IMR-90 (cell line): ENCODE measurements at regions not wholly inside any gene's neighbourhood (a gene's known extent, or its start where the extent isn't known, plus 50 kb on each side); places are given as distances from the start of the nearest gene placed in this dataset.

ENCODE experiments used
- ATAC-seq: fragments of 200-7000 bp; cut with Tn5 transposase; 2 replicates; pipeline ENCODE4 v1.9.1; 2020; ENCODE audit warnings: low read depth, mild to moderate bottlenecking, moderate library complexity
- BruUV-seq: library from RNA; stranded (reverse); fragments of 400-500 nt; replicated peaks from 2 replicates; lab custom pipeline; 2021; lab: Mats Ljungman, UMichigan
- CTCF ChIA-PET: fragments of 300-600 bp; formaldehyde crosslinking; extraction: SDS; loops from one replicate; lab custom pipeline; 2021; ENCODE audit warnings: antibody characterized with exemption; lab: Yijun Ruan, JAX
- POLR2A ChIA-PET: fragments of 300-600 bp; sonication (Branson Sonifier 250); formaldehyde crosslinking; loops from one replicate; lab custom pipeline; 2022; ENCODE audit warnings: antibody characterized with exemption; ENCODE audit not compliant: unreplicated experiment; lab: Charles Lee
- DNase-seq: peaks from one replicate; pipeline ENCODE4 v3.0.0; 2013
- H2AFZ ChIP-seq: replicated peaks from 2 replicates; pipeline ENCODE3; 2013; ENCODE audit warnings: low read length, mild to moderate bottlenecking; ENCODE audit not compliant: poor library complexity
- H2AK5ac ChIP-seq: 2 replicates; pipeline ENCODE4 v1.6.1; 2013; ENCODE audit warnings: low read depth, low read length, inconsistent platforms
- H2AK9ac ChIP-seq: replicated peaks from 2 replicates; pipeline ENCODE3; 2013; ENCODE audit warnings: mild to moderate bottlenecking, low read depth, low read length, moderate library complexity; ENCODE audit not compliant: poor library complexity
- H2BK120ac ChIP-seq: 2 replicates; pipeline ENCODE4 v1.6.1; 2013; ENCODE audit warnings: low read depth, low read length, inconsistent platforms
- H2BK15ac ChIP-seq: 3 replicates; pipeline ENCODE4 v1.6.1; 2013; ENCODE audit warnings: low read depth, low read length, inconsistent platforms
- H2BK20ac ChIP-seq: 2 replicates; pipeline ENCODE4 v1.6.1; 2013; ENCODE audit warnings: low read depth, mild to moderate bottlenecking, inconsistent platforms, low read length, moderate library complexity
- H2BK5ac ChIP-seq: 2 replicates; pipeline ENCODE4 v1.6.1; 2013; ENCODE audit warnings: mild to moderate bottlenecking, low read depth, low read length, inconsistent platforms; ENCODE audit not compliant: poor library complexity, severe bottlenecking
- H3K14ac ChIP-seq: replicated peaks from 2 replicates; pipeline ENCODE4 v1.6.1; 2013; ENCODE audit warnings: low read depth, low read length, inconsistent platforms
- H3K18ac ChIP-seq: 2 replicates; pipeline ENCODE4 v1.6.1; 2013; ENCODE audit warnings: low read depth, low read length, control low read depth
- H3K23ac ChIP-seq: 2 replicates; pipeline ENCODE4 v1.6.1; 2013; ENCODE audit warnings: low read depth, low read length, inconsistent platforms
- H3K27ac ChIP-seq: 2 replicates; pipeline ENCODE4 v1.5.1; 2013; ENCODE audit warnings: mild to moderate bottlenecking, control low read depth, low read length; ENCODE audit not compliant: insufficient read depth
- H3K27me3 ChIP-seq: 2 replicates; pipeline ENCODE4 v1.6.1; 2013; ENCODE audit warnings: low read length; ENCODE audit not compliant: control insufficient read depth, insufficient read depth
- H3K36me3 ChIP-seq: 2 replicates; pipeline ENCODE4 v1.6.1; 2013; ENCODE audit warnings: low read length, mixed read lengths; ENCODE audit not compliant: control insufficient read depth, insufficient read depth
- H3K4ac ChIP-seq: 2 replicates; pipeline ENCODE4 v1.6.1; 2013; ENCODE audit warnings: low read depth, low read length, inconsistent platforms
- H3K4me1 ChIP-seq: 2 replicates; pipeline ENCODE4 v1.6.1; 2013; ENCODE audit warnings: low read length, mixed read lengths; ENCODE audit not compliant: control insufficient read depth, insufficient read depth
- H3K4me2 ChIP-seq: 2 replicates; pipeline ENCODE4 v1.6.1; 2013; ENCODE audit warnings: low read depth, mild to moderate bottlenecking, control low read depth, low read length, moderate library complexity
- H3K4me3 ChIP-seq: 2 replicates; pipeline ENCODE4 v1.5.1; 2013; ENCODE audit warnings: low read depth, mild to moderate bottlenecking, control low read depth, low read length, moderate library complexity; ENCODE audit not compliant: insufficient read depth
- H3K56ac ChIP-seq: 2 replicates; pipeline ENCODE4 v1.6.1; 2013; ENCODE audit warnings: low read length, inconsistent platforms; ENCODE audit not compliant: insufficient read depth; ENCODE audit errors: extremely low read depth
- H3K79me1 ChIP-seq, 2 experiments: 2 replicates each; pipeline ENCODE4 v1.6.1; 2013; ENCODE audit warnings: low read length in 2 of 2, inconsistent platforms in 1 of 2, low read depth in 1 of 2
- H3K9ac ChIP-seq: 2 replicates; pipeline ENCODE4 v1.6.1; 2013; ENCODE audit warnings: low read depth, low read length, control low read depth
- H3K9me1 ChIP-seq: 2 replicates; pipeline ENCODE4 v1.6.1; 2013; ENCODE audit warnings: low read length, inconsistent platforms; ENCODE audit not compliant: insufficient read depth
- H3K9me3 ChIP-seq: 2 replicates; pipeline ENCODE4 v1.6.1; 2013; ENCODE audit warnings: low read length; ENCODE audit not compliant: control insufficient read depth, insufficient read depth
- H4K20me1 ChIP-seq: 2 replicates; pipeline ENCODE4 v1.6.1; 2013; ENCODE audit warnings: low read length, inconsistent platforms; ENCODE audit not compliant: insufficient read depth
- H4K5ac ChIP-seq: 2 replicates; pipeline ENCODE4 v1.6.1; 2013; ENCODE audit warnings: mild to moderate bottlenecking, low read depth, low read length, control low read depth
- H4K8ac ChIP-seq, 2 experiments: 2 replicates each; pipeline ENCODE4 v1.6.1; 2013; ENCODE audit warnings: low read depth in 2 of 2, low read length in 2 of 2, control low read depth in 1 of 2, inconsistent platforms in 1 of 2
- H4K91ac ChIP-seq: 2 replicates; pipeline ENCODE4 v1.6.1; 2013; ENCODE audit warnings: low read depth, low read length, inconsistent platforms; ENCODE audit not compliant: insufficient read depth
- BHLHE40 ChIP-seq: fragments of 150-350 bp; IDR thresholded peaks from 2 replicates; pipeline ENCODE4 v1.6.1; 2016; ENCODE audit warnings: mild to moderate bottlenecking, low read depth, low read length
- CEBPB ChIP-seq: IDR thresholded peaks from 2 replicates; pipeline ENCODE4 v1.6.1; 2012; ENCODE audit warnings: low read depth, low read length, improper control_type of control experiment
- CHD1 ChIP-seq: IDR thresholded peaks from 2 replicates; pipeline ENCODE4 v1.6.1; 2012; ENCODE audit warnings: low read depth, low read length, improper control_type of control experiment
- CTCF ChIP-seq: conservative IDR thresholded peaks from 2 replicates; pipeline ENCODE4 v1.5.1; 2012; ENCODE audit warnings: mild to moderate bottlenecking, low read depth, low read length, improper control_type of control experiment
- ELK1 ChIP-seq: fragments of 150-350 bp; IDR thresholded peaks from 2 replicates; pipeline ENCODE4 v1.6.1; 2016; ENCODE audit warnings: low read depth, mild to moderate bottlenecking, low read length, moderate library complexity, borderline replicate concordance
- FOS ChIP-seq: fragments of 150-350 bp; IDR thresholded peaks from 2 replicates; pipeline ENCODE4 v1.6.1; 2016; ENCODE audit warnings: low read depth, low read length
- MAFK ChIP-seq: IDR thresholded peaks from 2 replicates; pipeline ENCODE4 v1.6.1; 2012; ENCODE audit warnings: low read depth, low read length, improper control_type of control experiment
- MAZ ChIP-seq: IDR thresholded peaks from 2 replicates; pipeline ENCODE4 v1.6.1; 2012; ENCODE audit warnings: low read depth, mild to moderate bottlenecking, low read length, improper control_type of control experiment, moderate library complexity, borderline replicate concordance
- MXI1 ChIP-seq: IDR thresholded peaks from 2 replicates; pipeline ENCODE4 v1.6.1; 2012; ENCODE audit warnings: low read depth, mild to moderate bottlenecking, low read length, moderate library complexity, borderline replicate concordance
- NFE2L2 ChIP-seq: fragments of 150-350 bp; IDR thresholded peaks from 2 replicates; pipeline ENCODE4 v1.6.1; 2016; ENCODE audit warnings: low read depth, mild to moderate bottlenecking, low read length
- POLR2A ChIP-seq: IDR thresholded peaks from 2 replicates; pipeline ENCODE4 v1.6.1; 2012; ENCODE audit warnings: mild to moderate bottlenecking, low read depth, low read length
- RAD21 ChIP-seq: IDR thresholded peaks from 2 replicates; pipeline ENCODE4 v1.6.1; 2012; ENCODE audit warnings: low read length, improper control_type of control experiment
- RCOR1 ChIP-seq: IDR thresholded peaks from 2 replicates; pipeline ENCODE4 v1.6.1; 2012; ENCODE audit warnings: mild to moderate bottlenecking, low read length, improper control_type of control experiment; ENCODE audit not compliant: insufficient replicate concordance
- RFX5 ChIP-seq: IDR thresholded peaks from 2 replicates; pipeline ENCODE4 v1.8.0; 2012; ENCODE audit warnings: low read depth, mild to moderate bottlenecking, low read length, moderate library complexity
- SMC3 ChIP-seq: fragments of 150-350 bp; IDR thresholded peaks from 2 replicates; pipeline ENCODE4 v1.6.1; 2016; ENCODE audit warnings: low read depth, mild to moderate bottlenecking, antibody characterized with exemption, low read length, moderate library complexity
- USF2 ChIP-seq: fragments of 150-350 bp; IDR thresholded peaks from 2 replicates; pipeline ENCODE4 v1.6.1; 2017; ENCODE audit warnings: mild to moderate bottlenecking, antibody characterized with exemption, low read length, low read depth
- WGBS, 2 experiments: methylation state at CpG; one replicate each; pipeline versions ENCODE4 v1.1.5 to v1.1.7; 2013; ENCODE audit warnings: missing lambda C conversion rate in 2 of 2; ENCODE audit not compliant: insufficient read length in 1 of 2; ENCODE audit errors: extremely low coverage in 2 of 2; 5-methylcytosine and 5-hydroxymethylcytosine counted together
- dilution Hi-C: fragments of 300-500 bp; cut with HindIII; formaldehyde crosslinking; loops from one replicate; pipeline ENCODE4 v1.14.3; 2018; ENCODE audit warnings: low sequenced_read_pairs; ENCODE audit not compliant: unreplicated experiment
- in situ Hi-C: fragments of 300-500 bp; cut with MboI; formaldehyde crosslinking; loops from 3 replicates; pipeline ENCODE4 v1.14.3; 2019; ENCODE audit warnings: low sequenced_read_pairs, inconsistent platforms, mixed read lengths
- intact Hi-C: fragments of 100-400 bp; cut with micrococcal nuclease; formaldehyde crosslinking; loops from 2 replicates; pipeline ENCODE4 v1.10.0; 2022

GRCh38 chr2:35821675-35822074 lies 533.9 kb upstream of the CRIM1 start:
- no peaks in the 10 kb centered on the region for H3K4me1 ChIP-seq
- no peaks in the 10 kb centered on the region for H3K9me1 ChIP-seq
- DNase-seq, result no peak
- WGBS, 2 experiments, result no CpG with 5 or more reads among the region's 2 CpGs
- no peak overlapping the region for H4K91ac ChIP-seq
- no peak overlapping the region for H2AK5ac ChIP-seq
- no peaks in the 10 kb centered on the region for H3K79me1 ChIP-seq
- no peak overlapping the region for H2BK120ac ChIP-seq
- H3K56ac ChIP-seq, result no peak overlapping the region
- TF ChIP-seq RCOR1 (no peak), SMC3 (no peak), USF2 (no peak), NFE2L2 (no peak), BHLHE40 (no peak), MAZ (no peak), CHD1 (no peak), CTCF (no peak), POLR2A (no peak), MXI1 (no peak), CEBPB (no peak), RFX5 (no peak), RAD21 (no peak), MAFK (no peak), FOS (no peak), ELK1 (no peak)
- H2BK20ac ChIP-seq, result no peak overlapping the region
- no peak overlapping the region for H4K5ac ChIP-seq
- H3K9me3 ChIP-seq, result no peaks in the 10 kb centered on the region
- H3K4me2 ChIP-seq, result no peak overlapping the region
- intact Hi-C loops (no loop called here), in situ Hi-C loops (no loop called here), dilution Hi-C loops (no loop called here)
- H3K27ac ChIP-seq, result no peak overlapping the region
- ChIA-PET POLR2A (no interaction called here), CTCF (no interaction called here)
- no TSS peak for BruUV-seq
- no peak overlapping the region for H2BK5ac ChIP-seq
- no peak overlapping the region for H3K4ac ChIP-seq
- H3K14ac ChIP-seq, result no peak overlapping the region
- ATAC-seq, result no peak
- H3K23ac ChIP-seq, result no peak overlapping the region
- H2BK15ac ChIP-seq, result no peak overlapping the region
- no peak overlapping the region for H2AK9ac ChIP-seq
- no peak overlapping the region for H3K4me3 ChIP-seq
- no peak overlapping the region for H3K9ac ChIP-seq
- no peak overlapping the region for H4K8ac ChIP-seq
- H3K18ac ChIP-seq, result no peak overlapping the region
- H3K27me3 ChIP-seq, result no peaks in the 10 kb centered on the region
- no peaks in the 10 kb centered on the region for H4K20me1 ChIP-seq
- no peaks in the 10 kb centered on the region for H3K36me3 ChIP-seq
- H2AFZ ChIP-seq, result no peak overlapping the region
